SJSA1 (cell line): ENCODE measurements at regions not wholly inside any gene's neighbourhood (a gene's known extent, or its start where the extent isn't known, plus 50 kb on each side); places are given as distances from the start of the nearest gene placed in this dataset.
A peak's percentile ranks its signal among the peaks of the same experiment; 100 is the strongest.
"Not testable (repeated sequence)": the region's sequence is repeated elsewhere in the genome, so short reads cannot be mapped to it uniquely, and the experiment has no call there.

Experiments
- DNase-seq, 2 experiments: peaks; one replicate each; pipeline ENCODE4 v3.0.0-alpha.2; 2015 to 2020; ENCODE audit warnings: low spot score in 2 of 2, low read depth in 1 of 2
- H3K27ac ChIP-seq: fragments of 250-450 bp; sonication (Bioruptor Pico); 2 replicates; pipeline ENCODE4 v1.5.1; 2020; ENCODE audit warnings: mild to moderate bottlenecking, moderate library complexity
- H3K27me3 ChIP-seq: fragments of 250-450 bp; sonication (Bioruptor Pico); replicated peaks from 2 replicates; pipeline ENCODE4 v1.5.1; 2020; ENCODE audit warnings: mild to moderate bottlenecking, moderate library complexity
- H3K36me3 ChIP-seq: fragments of 250-450 bp; sonication (Bioruptor Pico); 2 replicates; pipeline ENCODE4 v1.5.1; 2020; ENCODE audit warnings: mild to moderate bottlenecking
- H3K4me1 ChIP-seq: fragments of 250-450 bp; sonication (Bioruptor Pico); replicated peaks from 2 replicates; pipeline ENCODE4 v1.6.1; 2021; ENCODE audit warnings: mild to moderate bottlenecking
- H3K4me3 ChIP-seq: fragments of 250-450 bp; sonication (Bioruptor Pico); 2 replicates; pipeline ENCODE4 v1.5.1; 2020; ENCODE audit warnings: mild to moderate bottlenecking
- H3K9me3 ChIP-seq: fragments of 250-450 bp; sonication (Bioruptor Pico); replicated peaks from 2 replicates; pipeline ENCODE4 v1.5.1; 2020; ENCODE audit warnings: mild to moderate bottlenecking

DNA sequence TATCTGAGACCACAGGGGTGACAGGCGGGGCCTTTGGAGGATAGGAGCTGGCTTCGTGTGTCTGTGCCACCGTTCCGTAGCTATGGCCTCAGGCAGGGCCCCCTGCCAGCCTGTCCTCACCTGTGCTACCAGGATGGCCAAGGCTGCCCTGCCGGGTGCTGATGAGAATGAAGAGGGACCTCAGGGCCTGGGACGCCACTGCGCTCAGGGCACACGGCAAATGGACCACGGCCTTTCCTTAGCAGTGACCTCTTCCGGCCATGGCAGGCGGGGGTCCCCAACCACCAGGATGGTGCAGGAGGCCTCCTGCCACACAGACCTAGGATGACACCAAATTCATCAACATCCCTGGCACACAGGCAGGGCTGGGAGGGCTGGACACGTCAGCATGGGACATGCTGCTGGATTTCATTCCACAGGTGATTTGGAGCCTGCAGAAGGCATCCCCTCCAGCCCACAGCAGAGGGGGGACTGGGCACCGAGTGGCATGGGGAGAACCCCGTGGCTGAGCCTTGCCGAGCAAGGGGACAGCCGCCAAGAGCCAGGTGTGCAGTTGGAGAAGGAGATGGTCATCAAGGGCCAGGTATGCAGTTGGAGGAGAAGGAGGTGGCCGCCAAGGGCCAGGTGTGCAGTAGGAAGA lies 1321.0 kb downstream of the BRD1 start:
- Histone ChIP-seq H3K9me3 (no peaks in the 10 kb centered on the region), H3K27ac (no peak overlapping the region), H3K4me3 (no peak overlapping the region), H3K4me1 (no peaks in the 10 kb centered on the region), H3K27me3 (no peaks in the 10 kb centered on the region), H3K36me3 (peaks cover 11% of the 10 kb centered on the region)
- no peak for DNase-seq

- H3K4me3 ChIP-seq, result no peak overlapping the region
- no peaks in the 10 kb centered on the region for H3K27me3 ChIP-seq
- peaks cover 3% of the 10 kb centered on the region for H3K4me1 ChIP-seq
- no peak for DNase-seq
- no peak overlapping the region for H3K27ac ChIP-seq
- no peaks in the 10 kb centered on the region for H3K9me3 ChIP-seq
- H3K36me3 ChIP-seq, result peaks cover 8% of the 10 kb centered on the region
Measured at GRCh38 chr22:48505891-48506290, 1321.8 kb downstream of the BRD1 start.

GRCh38 chr22:48504519-48505140 lies 1323.0 kb downstream of the BRD1 start:
- no peaks in the 10 kb centered on the region for H3K9me3 ChIP-seq
- H3K36me3 ChIP-seq, result peaks cover 6% of the 10 kb centered on the region
- no peak for DNase-seq
- H3K27ac ChIP-seq, result no peak overlapping the region
- peaks cover 12% of the 10 kb centered on the region for H3K4me1 ChIP-seq
- no peak overlapping the region for H3K4me3 ChIP-seq
- H3K27me3 ChIP-seq, result no peaks in the 10 kb centered on the region

DNA sequence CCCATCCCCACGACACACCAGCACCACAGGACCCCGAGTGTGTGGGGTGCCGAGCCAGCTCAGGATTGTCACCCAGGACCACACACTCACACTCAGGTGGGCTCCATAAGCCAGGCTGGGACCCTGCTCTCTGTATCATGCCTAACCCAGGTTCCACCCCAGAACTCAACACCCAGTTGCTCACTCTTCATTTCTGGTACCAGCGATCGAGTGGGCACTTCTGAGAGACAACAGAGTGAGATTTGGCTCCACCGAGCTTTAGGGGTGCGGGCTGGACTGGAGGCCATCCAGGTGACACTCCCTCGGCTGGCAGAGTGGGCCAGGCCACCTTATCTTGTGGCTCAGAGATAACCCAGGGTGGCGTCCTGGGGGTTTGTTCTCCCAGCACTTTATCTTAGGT lies 1323.8 kb downstream of the BRD1 start:
- DNase-seq, result no peak
- Histone ChIP-seq H3K4me3 (no peak overlapping the region), H3K27ac (no peak overlapping the region), H3K4me1 (peaks cover 12% of the 10 kb centered on the region), H3K9me3 (no peaks in the 10 kb centered on the region), H3K27me3 (no peaks in the 10 kb centered on the region), H3K36me3 (peaks cover 2% of the 10 kb centered on the region)

GRCh38 chr22:48503035-48503625 lies 1324.5 kb downstream of the BRD1 start:
- Histone ChIP-seq H3K36me3 (peaks cover 2% of the 10 kb centered on the region; the same call in 1 of the 2 replicates), H3K27ac (no peak overlapping the region), H3K4me1 (peaks cover 12% of the 10 kb centered on the region), H3K27me3 (no peaks in the 10 kb centered on the region), H3K4me3 (no peak overlapping the region), H3K9me3 (no peaks in the 10 kb centered on the region)
- DNase-seq, result no peak

DNA sequence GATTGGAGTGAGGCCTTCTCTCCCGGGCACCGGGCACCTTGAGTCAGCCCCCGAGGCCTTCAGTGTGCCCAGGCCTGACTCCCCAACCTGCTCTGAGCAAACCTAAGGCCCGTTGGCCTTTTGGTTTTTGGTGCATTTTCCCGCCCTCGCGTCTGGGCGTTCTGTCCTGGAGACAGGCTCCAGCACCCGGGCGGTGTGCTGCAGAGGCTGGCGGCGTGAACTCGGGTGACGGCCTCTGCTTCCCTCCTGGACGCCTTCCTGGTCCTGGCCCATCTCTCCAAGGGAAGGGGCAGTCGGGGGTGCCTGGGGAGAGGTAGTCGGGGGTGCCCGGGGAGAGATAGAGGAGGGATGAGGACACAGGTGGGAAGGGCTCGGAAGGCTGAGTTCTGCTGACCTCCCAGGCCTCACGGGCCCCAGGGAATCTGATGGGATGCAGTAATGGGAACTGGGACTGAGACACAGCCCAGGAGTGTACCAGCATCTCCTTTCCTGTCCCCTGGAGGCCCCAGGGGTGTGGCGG lies 1326.4 kb downstream of the BRD1 start:
- no peak overlapping the region for H3K27ac ChIP-seq
- no peak overlapping the region for H3K4me3 ChIP-seq
- H3K36me3 ChIP-seq, result peaks cover 2% of the 10 kb centered on the region; the same call in 1 of the 2 replicates
- no peak for DNase-seq
- peaks cover 12% of the 10 kb centered on the region for H3K4me1 ChIP-seq
- no peaks in the 10 kb centered on the region for H3K27me3 ChIP-seq
- H3K9me3 ChIP-seq, result no peaks in the 10 kb centered on the region

- H3K27ac ChIP-seq, result no peak overlapping the region
- peaks cover 12% of the 10 kb centered on the region for H3K4me1 ChIP-seq
- no peak overlapping the region for H3K4me3 ChIP-seq
- H3K27me3 ChIP-seq, result no peaks in the 10 kb centered on the region
- H3K9me3 ChIP-seq, result no peaks in the 10 kb centered on the region
- H3K36me3 ChIP-seq, result peaks cover 2% of the 10 kb centered on the region; the same call in 1 of the 2 replicates
- DNase-seq, result peak in 1 of 2 experiments; percentile 10
Measured at GRCh38 chr22:48500471-48501230, 1327.0 kb downstream of the BRD1 start.

DNA sequence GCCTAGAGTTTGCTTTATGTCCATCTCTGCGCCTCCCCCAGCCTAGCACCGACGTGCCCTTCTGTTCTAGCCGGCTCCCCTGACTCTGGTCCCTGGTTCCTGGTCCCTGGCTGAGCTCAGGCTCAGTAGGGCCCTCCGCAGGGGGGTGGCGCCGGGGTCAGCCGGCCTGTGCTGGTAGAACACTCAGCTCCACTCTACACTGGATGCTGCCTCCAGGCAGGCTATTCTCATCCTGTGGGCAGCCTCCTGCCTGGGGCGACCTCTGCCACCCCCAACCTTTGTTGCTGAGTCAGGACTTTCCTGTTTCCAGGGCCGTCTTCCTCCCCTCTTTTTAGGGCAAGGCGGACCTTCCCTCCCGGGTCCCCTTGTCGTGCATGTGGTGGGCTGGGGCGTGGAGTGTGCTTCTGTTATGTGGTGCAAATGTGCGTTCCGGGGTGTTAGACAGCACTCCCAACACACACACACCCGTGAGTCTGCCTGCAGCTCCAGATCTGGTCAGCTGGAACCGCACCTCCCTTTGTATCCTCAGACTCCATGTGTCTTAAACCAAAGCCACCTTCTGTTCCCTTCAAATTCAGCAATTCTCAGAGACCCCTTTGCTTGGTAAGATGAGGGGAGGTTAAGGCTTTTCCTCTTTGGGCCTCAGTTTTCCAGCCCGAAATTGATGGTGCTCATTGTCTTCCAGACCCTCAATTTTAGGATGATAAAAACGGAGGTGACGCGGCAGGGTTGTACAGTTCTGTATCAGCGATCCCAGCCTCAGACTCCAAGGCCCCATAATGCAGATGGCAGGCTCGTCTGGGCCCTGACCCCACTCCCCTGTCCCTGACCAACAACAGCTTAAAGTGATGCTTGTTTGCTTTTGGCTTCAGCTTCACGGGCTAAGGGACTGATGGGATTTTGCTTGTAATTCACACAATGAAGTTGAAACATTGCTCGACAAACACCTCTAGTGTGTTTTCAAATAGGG lies 1327.9 kb downstream of the BRD1 start:
- no peaks in the 10 kb centered on the region for H3K27me3 ChIP-seq
- H3K4me3 ChIP-seq, result no peak overlapping the region
- peaks cover 8% of the 10 kb centered on the region; the same call in 1 of the 2 replicates for H3K36me3 ChIP-seq
- peaks cover 12% of the 10 kb centered on the region for H3K4me1 ChIP-seq
- no peak for DNase-seq
- H3K27ac ChIP-seq, result no peak overlapping the region
- no peaks in the 10 kb centered on the region for H3K9me3 ChIP-seq

DNA sequence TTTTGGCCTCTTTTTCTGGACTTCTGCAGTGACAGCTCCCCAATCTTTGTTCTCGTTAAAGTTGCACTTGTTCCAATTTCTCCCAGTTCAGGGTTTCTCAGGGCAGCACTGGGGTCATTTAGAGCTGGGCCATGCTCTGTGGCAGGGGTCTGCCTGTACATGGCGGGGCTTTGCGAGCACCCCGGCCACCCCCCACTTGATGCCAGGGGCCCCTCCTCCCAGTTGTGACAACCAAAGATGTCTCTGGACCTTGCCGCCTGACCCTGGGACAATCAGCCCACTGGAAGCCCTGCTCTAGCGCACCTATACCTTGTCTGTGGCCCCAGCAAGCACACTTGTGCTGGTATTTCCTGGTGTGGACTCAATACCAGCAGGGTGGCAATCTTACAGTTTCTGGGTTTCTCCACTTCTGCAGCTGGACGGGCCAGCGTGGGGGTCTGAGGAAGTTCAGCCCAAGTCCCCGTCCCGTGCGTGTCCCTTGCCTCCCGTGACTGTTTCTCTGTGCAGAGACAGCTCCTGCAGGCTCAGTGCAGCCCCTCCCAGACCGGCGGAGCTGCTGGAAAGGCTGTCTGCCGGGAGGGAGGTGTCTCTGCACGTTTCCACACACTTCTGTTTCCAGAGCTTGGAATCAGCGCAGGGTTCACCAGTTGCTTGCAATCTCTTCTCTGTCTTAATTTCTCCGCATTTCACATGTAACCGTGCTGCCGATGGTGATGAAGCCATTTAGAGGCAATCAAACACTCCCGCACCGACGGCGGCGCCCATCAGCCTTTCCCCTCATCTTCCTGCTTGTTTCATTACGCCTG lies 1328.9 kb downstream of the BRD1 start:
- no peak overlapping the region for H3K27ac ChIP-seq
- H3K27me3 ChIP-seq, result no peaks in the 10 kb centered on the region
- no peak for DNase-seq
- peaks cover 8% of the 10 kb centered on the region; the same call in 1 of the 2 replicates for H3K36me3 ChIP-seq
- no peaks in the 10 kb centered on the region for H3K9me3 ChIP-seq
- peaks cover 12% of the 10 kb centered on the region for H3K4me1 ChIP-seq
- no peak overlapping the region for H3K4me3 ChIP-seq

DNA sequence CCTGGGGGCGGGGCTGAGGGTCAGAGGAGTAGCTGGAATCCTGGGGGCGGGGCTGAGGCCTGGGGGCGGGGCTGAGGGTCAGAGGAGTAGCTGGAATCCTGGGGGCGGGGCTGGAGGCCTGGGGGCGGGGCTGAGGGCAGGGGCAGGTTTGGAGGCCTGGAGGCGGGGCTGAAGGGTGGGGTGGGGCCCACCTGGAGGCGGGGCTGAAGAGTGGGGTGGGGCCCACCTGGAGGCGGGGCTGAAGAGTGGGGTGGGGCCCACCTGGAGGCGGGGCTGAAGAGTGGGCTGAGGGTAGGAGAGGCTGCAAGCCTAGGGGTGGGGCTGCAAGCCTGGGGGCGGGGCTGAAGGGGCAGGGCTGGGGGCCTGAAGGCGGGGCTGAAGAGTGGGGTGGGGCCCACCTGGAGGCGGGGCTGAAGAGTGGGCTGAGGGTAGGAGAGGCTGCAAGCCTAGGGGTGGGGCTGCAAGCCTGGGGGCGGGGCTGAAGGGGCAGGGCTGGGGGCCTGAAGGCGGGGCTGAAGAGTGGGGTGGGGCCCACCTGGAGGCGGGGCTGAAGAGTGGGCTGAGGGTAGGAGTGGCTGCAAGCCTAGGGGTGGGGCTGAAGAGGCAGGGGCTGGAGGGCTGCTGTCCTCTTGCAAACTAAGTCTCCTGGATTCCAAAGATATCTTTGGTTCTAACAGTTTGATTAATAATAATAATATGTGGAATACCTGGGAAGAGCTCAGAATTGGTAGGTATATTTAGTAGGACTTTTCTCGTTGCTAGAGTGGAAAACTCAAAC lies 1329.7 kb downstream of the BRD1 start:
- H3K36me3 ChIP-seq, H3K27ac ChIP-seq, H3K4me3 ChIP-seq, DNase-seq, H3K9me3 ChIP-seq, H3K27me3 ChIP-seq: not testable (repeated sequence)
- peaks cover 12% of the 10 kb centered on the region for H3K4me1 ChIP-seq

DNA sequence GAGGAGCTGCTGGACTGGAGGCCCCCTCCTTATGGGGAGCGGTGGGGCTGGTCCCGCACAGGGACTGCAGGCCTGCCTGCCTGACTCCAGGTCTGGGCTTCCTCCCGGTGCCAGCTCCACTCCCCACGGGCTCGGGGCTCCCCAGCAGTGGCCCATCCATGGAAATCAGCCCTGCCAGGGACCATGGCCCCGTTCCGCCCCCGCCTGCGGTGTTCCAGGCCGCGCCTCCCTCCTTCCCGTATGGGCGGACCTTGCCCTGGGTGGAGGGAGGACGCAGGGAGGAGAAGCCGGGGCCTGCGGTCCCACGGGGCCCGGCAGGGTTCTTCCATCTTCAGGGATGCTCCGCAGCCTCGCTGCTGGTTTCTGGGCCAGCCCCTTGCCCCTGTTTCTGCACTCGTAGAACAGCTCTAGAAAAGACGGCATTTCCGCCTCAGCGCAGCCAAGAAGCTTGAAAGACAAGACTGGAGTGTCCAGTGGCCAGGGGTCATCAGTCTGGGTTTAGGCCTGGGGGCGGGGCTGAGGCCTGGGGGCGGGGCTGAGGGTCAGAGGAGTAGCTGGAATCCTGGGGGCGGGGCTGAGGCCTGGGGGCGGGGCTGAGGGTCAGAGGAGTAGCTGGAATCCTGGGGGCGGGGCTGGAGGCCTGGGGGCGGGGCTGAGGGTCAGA lies 1330.6 kb downstream of the BRD1 start:
- H3K4me1 ChIP-seq, result peaks cover 14% of the 10 kb centered on the region
- peaks cover 8% of the 10 kb centered on the region; the same call in 1 of the 2 replicates for H3K36me3 ChIP-seq
- H3K4me3 ChIP-seq, result no peak overlapping the region
- no peaks in the 10 kb centered on the region for H3K9me3 ChIP-seq
- no peak for DNase-seq
- no peak overlapping the region for H3K27ac ChIP-seq
- no peaks in the 10 kb centered on the region for H3K27me3 ChIP-seq
